Cardiac fibroblast (primary cell): ENCODE measurements at regions not wholly inside any gene's neighbourhood (a gene's known extent, or its start where the extent isn't known, plus 50 kb on each side); places are given as distances from the start of the nearest gene placed in this dataset.

Source experiments
- DNase-seq, 2 donors: peaks; one replicate each; pipeline versions ENCODE4 v3.0.0 to v3.0.0-alpha.2; 2010; ENCODE audit warnings: low read depth in 2 of 2
- H3K4me3 ChIP-seq, 2 donors: replicated peaks in 1 of 2; 1 replicate in 1 of 2; 2 replicates in 1 of 2; pipeline ENCODE4 v1.5.1; 2011; ENCODE audit warnings: low read depth in 2 of 2, low read length in 2 of 2, mild to moderate bottlenecking in 2 of 2, moderate library complexity in 1 of 2
- TF ChIP-seq, protein P1 (sequence below): IDR thresholded peaks from one replicate; pipeline ENCODE4 v1.5.1; 2011; ENCODE audit warnings: low read depth, mild to moderate bottlenecking, low read length, inconsistent platforms

DNA sequence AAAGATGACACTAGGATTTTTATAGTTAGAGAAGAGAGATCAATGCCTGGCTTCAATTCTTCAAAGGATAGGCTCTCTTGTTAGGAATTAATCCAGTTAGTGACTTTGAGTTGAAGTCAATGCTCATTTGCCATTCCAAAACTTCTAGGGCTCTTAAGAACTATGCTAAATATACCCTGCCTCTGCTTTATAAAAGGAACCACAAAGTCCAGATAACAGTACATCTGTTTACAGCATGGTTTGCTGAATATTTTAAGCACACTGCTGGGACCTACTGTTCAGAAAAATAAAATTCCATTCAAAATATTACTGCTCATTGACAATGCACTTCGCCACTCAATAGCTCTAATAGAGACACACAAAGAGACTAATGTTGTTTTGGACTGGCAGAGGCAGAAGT, 786.6 kb upstream of the DPPA4 start:
- H3K4me3 ChIP-seq = no peak overlapping the region
- TF ChIP-seq, protein P1, sequence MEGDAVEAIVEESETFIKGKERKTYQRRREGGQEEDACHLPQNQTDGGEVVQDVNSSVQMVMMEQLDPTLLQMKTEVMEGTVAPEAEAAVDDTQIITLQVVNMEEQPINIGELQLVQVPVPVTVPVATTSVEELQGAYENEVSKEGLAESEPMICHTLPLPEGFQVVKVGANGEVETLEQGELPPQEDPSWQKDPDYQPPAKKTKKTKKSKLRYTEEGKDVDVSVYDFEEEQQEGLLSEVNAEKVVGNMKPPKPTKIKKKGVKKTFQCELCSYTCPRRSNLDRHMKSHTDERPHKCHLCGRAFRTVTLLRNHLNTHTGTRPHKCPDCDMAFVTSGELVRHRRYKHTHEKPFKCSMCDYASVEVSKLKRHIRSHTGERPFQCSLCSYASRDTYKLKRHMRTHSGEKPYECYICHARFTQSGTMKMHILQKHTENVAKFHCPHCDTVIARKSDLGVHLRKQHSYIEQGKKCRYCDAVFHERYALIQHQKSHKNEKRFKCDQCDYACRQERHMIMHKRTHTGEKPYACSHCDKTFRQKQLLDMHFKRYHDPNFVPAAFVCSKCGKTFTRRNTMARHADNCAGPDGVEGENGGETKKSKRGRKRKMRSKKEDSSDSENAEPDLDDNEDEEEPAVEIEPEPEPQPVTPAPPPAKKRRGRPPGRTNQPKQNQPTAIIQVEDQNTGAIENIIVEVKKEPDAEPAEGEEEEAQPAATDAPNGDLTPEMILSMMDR = no peak
- peak in 1 of 2 donors; percentile 22 for DNase-seq

DNA sequence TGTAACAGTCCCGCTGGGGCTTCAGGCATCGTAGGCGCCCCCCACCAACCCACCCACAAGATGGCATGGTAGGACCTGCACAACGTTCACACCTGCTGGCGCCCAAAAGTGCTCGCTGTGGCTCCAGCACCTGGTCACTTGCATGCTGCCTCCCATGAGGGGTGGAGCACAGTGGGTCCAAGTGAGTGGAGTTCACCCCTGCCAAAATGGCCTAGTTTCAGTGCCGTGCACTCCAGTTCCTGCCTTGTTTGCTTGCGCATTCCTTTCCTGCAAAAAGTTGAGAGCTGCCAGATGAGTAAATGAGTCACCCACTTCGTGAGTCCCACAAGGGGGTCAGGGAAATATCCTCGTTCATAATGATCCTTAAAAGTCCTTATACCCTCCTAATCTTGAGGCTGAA, 788.7 kb upstream of the DPPA4 start:
- DNase-seq = peak; percentile 21 to 38
- TF ChIP-seq, protein P1 = no peak
- no peak overlapping the region for H3K4me3 ChIP-seq

DNA sequence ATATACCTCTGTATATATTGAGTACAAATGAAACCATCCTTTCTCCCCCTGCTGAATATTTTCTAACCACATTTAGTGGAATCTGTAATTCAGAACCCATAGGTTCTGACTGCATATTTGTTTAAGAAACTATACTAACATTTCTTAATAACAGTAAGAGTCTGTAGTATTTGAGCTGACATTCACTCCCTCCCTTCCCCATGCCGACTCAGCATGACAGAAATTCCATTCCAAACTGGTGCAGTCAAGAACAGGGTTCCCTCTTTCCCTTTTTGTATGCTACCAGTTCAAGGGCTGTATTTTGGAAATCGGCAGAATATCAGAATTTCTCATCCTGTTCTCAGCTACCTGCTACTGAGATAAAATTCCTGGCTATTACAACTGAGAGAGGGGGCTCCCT, 796.6 kb upstream of the DPPA4 start:
- TF ChIP-seq, protein P1 = no peak
- no peak overlapping the region for H3K4me3 ChIP-seq
- DNase-seq = no peak

DNA sequence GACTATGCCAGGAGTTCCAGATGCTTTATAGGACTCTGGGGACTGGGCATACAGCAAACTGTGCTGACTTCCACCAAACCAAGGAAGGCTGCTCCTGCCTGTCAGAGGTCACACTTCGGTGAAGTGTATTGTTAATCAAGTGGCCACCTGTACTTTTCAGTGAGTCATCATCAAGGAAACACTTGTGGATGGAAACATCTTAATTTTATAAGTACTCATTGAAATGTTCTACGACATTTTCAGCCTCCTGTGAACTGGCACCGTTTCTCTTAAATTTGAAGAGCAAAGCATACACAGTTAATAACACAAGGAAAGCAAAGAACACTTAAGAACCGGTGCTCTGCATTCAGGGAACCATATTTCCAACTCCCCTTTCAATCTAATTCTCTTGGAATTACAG, 801.7 kb upstream of the DPPA4 start:
- no peak for DNase-seq
- TF ChIP-seq, protein P1 = no peak
- no peak overlapping the region for H3K4me3 ChIP-seq

DNA sequence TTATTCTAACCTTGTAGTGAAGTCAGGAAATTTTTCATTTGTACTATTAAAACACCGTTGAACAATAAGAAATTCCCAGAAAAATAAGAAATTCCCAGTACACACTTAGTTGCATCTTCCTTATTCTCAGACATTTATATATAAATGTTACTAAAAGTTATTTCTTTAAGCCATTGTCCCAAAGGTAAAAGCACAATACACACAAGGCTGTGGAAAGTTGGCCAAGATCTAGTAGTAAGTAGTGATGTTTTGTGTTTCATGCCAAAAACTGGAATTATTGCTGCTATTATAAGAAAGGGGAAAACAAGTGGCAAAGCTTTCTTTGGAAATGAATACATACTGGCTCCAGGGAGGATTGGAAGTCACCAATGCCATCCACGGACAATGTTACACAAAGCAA, 802.5 kb upstream of the DPPA4 start:
- TF ChIP-seq, protein P1 = no peak
- no peak for DNase-seq
- H3K4me3 ChIP-seq = no peak overlapping the region

DNA sequence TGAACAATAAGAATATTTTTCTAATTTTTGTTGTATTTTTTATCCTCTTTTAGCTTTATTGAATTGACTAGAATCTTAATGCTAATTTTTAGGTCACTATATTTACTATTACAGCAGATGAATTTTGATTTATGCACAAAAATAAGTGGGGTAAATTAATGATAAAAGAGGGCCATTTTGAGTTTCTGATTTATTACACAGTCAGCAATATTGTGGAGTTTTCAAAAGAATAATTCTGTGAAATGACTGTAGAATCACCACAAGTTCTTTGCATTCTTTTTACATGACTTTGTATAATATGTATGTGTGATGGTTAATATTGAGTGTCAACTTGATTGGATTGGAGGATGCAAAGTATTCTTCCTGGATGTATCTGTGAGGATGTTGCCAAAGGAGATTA, 812.4 kb upstream of the DPPA4 start:
- no peak overlapping the region for H3K4me3 ChIP-seq
- no peak for DNase-seq
- TF ChIP-seq, protein P1 = no peak

DNA sequence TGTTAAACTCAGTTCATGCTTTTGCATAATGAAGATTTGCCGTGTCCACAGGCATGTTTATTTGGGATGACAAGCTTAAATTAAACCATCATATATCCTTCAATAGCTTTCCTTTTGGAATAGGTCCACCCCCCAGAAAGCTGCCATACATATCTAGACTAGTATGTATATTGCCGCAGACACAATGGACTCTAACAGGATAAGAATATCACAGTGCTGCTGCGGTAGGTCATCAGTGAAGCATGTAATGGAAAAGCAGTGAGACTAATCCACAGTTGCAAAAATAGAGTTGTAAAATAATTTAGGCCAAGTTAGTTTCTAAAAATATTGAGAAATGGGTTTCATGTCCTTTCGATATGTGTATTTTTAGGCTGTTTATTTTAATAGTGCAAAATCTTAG, 819.9 kb upstream of the DPPA4 start:
- no peak overlapping the region for H3K4me3 ChIP-seq
- TF ChIP-seq, protein P1 = no peak
- no peak for DNase-seq
